ENCODE measurements at regions not wholly inside any gene's neighbourhood (a gene's known extent, or its start where the extent isn't known, plus 50 kb on each side); places are given as distances from the start of the nearest gene placed in this dataset.

DNA sequence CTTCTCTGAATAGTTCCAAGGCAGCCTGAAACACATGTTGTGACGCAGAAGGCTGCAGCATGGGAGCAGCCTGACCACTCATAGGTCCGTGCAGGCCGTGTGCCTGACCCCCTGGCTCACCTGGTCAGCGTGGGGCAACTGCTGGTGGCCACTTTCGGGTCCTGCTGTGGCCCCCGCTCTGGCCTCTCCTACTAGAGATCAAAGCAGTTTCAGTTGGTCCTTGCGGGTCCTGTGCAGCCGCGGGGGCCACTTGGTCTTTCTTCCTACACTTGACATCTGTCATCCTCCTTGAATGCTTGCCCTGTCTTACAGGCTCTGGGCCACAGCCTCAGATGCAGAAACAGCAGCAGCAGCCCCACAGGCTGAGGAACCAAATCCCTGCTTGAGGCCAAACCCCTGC is 320.8 kb upstream of the ZNF32 start:
- Histone ChIP-seq H3K4me1 (no peaks in the 10 kb centered on the region), H3K4me3 (ENCODE audit: low read depth, low read length) (no peak overlapping the region), H3K27me3 (no peaks in the 10 kb centered on the region), H3K9me3 (no peaks in the 10 kb centered on the region), H3K36me3 (no peaks in the 10 kb centered on the region)
- TF ChIP-seq, protein P1, sequence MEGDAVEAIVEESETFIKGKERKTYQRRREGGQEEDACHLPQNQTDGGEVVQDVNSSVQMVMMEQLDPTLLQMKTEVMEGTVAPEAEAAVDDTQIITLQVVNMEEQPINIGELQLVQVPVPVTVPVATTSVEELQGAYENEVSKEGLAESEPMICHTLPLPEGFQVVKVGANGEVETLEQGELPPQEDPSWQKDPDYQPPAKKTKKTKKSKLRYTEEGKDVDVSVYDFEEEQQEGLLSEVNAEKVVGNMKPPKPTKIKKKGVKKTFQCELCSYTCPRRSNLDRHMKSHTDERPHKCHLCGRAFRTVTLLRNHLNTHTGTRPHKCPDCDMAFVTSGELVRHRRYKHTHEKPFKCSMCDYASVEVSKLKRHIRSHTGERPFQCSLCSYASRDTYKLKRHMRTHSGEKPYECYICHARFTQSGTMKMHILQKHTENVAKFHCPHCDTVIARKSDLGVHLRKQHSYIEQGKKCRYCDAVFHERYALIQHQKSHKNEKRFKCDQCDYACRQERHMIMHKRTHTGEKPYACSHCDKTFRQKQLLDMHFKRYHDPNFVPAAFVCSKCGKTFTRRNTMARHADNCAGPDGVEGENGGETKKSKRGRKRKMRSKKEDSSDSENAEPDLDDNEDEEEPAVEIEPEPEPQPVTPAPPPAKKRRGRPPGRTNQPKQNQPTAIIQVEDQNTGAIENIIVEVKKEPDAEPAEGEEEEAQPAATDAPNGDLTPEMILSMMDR (IDR thresholded peaks at IDR 0.05; ENCODE audit: low read depth, low read length), result no peak
- DNase-seq, result no peak

DNA sequence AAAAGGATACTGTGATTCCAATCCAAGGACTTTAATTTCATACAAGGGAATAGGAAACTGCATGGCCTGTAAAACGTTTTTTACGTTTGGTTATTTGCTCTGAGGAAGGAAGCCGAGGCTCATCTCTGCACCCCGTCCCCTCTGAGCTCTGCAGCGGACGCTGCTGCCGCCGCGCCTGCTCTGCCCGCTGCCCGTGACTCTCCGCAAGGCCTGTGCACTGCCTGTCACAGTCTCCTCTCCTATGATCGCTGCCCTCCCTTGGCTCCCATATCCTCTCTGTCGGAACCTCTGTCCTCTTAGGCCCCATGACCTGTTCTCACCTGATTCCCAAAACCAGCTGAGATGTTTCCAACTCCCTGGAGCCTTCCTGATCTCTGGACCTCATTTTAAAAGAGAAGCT is 320.3 kb upstream of the ZNF32 start:
- Histone ChIP-seq H3K4me1 (no peaks in the 10 kb centered on the region), H3K36me3 (no peaks in the 10 kb centered on the region), H3K9me3 (no peaks in the 10 kb centered on the region), H3K27me3 (no peaks in the 10 kb centered on the region), H3K4me3 (ENCODE audit: low read depth, low read length) (no peak overlapping the region)
- DNase-seq, result no peak
- TF ChIP-seq, protein P1 (IDR thresholded peaks at IDR 0.05; ENCODE audit: low read depth, low read length), result no peak

DNA sequence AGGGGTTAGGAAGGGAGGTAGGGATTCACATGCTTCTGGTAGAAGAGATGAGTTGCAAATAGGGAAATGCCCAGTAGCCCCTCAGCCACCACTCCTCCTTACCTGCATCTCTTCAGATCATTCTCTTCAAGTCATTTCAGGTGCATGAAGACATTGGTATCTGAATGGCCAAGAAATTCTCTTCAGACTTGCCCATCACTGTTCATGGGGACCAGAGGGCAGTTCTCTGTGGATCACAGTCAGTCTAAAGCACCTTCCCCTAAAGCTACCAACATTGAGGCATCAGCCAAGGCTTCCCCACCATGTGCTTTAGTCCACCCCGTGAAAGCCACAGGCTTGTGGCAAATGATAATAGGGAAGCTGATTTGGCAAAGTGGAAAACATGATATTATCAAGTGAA is 319.4 kb upstream of the ZNF32 start:
- Histone ChIP-seq H3K4me3 (ENCODE audit: low read depth, low read length) (no peak overlapping the region), H3K9me3 (no peaks in the 10 kb centered on the region), H3K36me3 (no peaks in the 10 kb centered on the region), H3K27me3 (no peaks in the 10 kb centered on the region), H3K4me1 (no peaks in the 10 kb centered on the region)
- TF ChIP-seq, protein P1 (IDR thresholded peaks at IDR 0.05; ENCODE audit: low read depth, low read length), result no peak
- no peak for DNase-seq

DNA sequence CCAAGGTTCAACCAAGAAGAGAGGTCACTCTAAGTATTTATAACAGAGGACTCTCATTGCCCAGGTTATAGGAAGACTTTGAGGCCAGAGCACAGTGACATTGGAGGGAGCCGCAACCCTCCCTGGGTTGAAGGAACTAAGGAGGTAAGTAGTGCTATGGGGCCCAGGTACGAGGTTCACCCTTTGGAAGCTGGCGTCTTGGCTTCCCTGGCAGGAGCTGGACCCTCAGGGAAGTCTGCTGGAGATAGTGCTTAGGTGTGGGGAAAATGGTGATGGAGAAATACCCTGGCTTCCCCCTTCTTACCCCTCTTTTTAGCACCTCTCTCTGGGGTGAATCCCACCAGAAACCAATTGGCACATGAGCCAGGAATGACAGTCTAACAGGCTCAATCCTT is 317.9 kb upstream of the ZNF32 start:
- Histone ChIP-seq H3K4me3 (ENCODE audit: low read depth, low read length) (no peak overlapping the region), H3K4me1 (no peaks in the 10 kb centered on the region), H3K36me3 (no peaks in the 10 kb centered on the region), H3K9me3 (no peaks in the 10 kb centered on the region), H3K27me3 (no peaks in the 10 kb centered on the region)
- TF ChIP-seq, protein P1 (IDR thresholded peaks at IDR 0.05; ENCODE audit: low read depth, low read length), result no peak
- no peak for DNase-seq

DNA sequence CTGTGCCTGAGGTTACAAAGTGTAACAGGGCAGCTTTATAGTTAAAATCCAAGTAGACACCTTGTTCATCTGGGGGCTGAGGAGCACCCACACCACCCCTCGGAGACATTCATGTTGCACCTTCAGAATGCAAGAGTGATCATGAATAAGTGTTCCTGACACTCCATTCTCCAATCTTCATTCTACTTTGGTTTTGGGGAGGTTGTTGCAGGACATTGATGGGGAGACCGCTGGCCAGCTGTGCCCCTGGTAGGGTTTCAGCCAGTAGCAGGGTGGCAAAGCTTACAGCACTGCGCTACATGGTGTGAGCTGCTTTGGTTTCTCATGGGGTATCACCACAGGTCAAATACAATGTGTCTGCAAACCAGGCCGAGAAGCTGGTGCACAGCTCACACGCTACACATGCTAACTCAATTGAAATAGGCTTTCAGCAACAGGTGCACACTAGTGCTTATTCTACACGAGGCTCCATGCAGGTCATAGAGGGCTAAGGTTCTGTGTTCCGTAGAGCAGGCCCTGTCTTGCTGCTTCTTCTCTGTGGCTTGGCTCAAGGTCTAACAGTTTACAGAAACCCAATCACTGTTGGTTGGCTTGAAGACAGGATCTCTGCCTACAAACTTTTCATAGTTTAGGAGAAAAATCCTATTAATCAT is 317.4 kb upstream of the ZNF32 start:
- no peaks in the 10 kb centered on the region for H3K9me3 ChIP-seq
- TF ChIP-seq, protein P1 (IDR thresholded peaks at IDR 0.05; ENCODE audit: low read depth, low read length), result no peak
- no peak for DNase-seq
- no peak overlapping the region for H3K4me3 ChIP-seq (ENCODE audit: low read depth, low read length)
- H3K4me1 ChIP-seq, result no peaks in the 10 kb centered on the region
- no peaks in the 10 kb centered on the region for H3K36me3 ChIP-seq
- H3K27me3 ChIP-seq, result no peaks in the 10 kb centered on the region

DNA sequence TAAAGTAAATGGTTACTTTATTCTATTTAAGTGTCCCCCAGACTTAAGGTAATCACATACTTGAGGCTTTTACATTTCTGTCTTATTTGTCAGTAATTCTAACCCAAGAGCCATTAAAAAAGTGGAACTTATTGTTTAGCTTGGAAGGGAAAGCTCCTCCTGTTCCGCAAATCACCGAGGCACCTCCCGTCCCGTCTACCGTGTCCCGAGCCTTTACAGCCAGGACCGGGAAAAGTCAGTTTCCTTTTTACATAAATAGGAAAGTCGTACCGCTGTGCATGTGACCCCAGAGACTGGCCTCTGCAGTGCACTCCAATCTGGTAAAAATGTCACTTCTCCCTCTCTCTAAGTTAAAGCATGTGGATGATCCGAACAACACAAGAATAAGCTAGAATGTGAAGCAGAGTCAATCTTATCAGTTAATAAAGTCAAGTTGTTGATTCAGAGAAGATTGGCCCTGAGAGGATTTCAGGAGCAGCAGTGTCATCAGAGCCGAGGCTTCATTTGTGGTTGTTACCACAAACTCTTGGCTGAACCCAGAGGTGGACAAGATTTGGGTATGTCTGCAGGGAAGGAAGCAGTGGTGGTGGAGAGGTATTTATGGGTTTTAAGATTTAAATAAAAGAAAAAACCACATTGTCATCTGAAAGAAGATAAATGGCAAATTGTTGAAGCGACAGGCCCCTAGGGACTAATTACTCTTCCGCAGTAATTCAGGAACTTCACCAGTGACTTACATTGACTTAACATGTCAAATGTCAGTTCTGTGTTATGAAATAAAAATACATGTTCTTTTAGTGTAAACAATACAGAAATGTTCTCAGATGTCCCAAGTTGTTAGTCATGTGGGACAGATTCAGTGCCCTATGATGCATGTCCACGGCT is 316.6 kb upstream of the ZNF32 start:
- no peak overlapping the region for H3K4me3 ChIP-seq (ENCODE audit: low read depth, low read length)
- no peaks in the 10 kb centered on the region for H3K9me3 ChIP-seq
- no peak for DNase-seq
- no peaks in the 10 kb centered on the region for H3K27me3 ChIP-seq
- no peaks in the 10 kb centered on the region for H3K4me1 ChIP-seq
- TF ChIP-seq, protein P1 (IDR thresholded peaks at IDR 0.05; ENCODE audit: low read depth, low read length), result no peak
- H3K36me3 ChIP-seq, result no peaks in the 10 kb centered on the region
